OCI-LY3 (cell line): ENCODE measurements at regions not wholly inside any gene's neighbourhood (a gene's known extent, or its start where the extent isn't known, plus 50 kb on each side); places are given as distances from the start of the nearest gene placed in this dataset.

ENCODE experiments used
- EZH2phosphoT487 ChIP-seq: fragments of 200-600 bp; shearing (Covaris generic); IDR thresholded peaks from 2 replicates; pipeline ENCODE4 v1.6.1; 2018; ENCODE audit warnings: antibody characterized with exemption, mixed run types, low read depth
- TF ChIP-seq, protein P1 (sequence below): fragments of 200-600, 300-600 bp; sonication (generic); IDR thresholded peaks from 2 replicates; pipeline ENCODE4 v1.5.1; 2014; ENCODE audit warnings: antibody characterized with exemption, low read length, low read depth

DNA sequence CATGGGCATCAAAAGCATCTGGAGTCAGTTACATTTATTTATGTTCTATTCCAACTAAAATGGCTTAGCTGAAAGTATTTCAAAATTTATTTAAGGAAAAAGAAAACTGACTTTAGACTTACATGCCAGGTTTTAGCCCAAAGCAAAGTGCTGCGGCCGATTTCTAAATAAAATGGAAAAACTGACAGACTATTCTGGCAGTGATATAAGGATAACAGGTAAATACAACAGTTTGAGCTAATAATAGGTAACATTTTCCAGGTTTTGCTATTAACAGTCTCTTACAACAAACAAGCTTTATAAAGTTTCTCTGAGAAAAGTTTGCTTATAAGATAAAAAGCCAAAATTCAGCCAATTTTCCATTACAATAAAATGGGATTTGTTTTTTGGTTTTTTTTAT is 937.2 kb upstream of the FLRT2 start:
- TF ChIP-seq, protein P1, sequence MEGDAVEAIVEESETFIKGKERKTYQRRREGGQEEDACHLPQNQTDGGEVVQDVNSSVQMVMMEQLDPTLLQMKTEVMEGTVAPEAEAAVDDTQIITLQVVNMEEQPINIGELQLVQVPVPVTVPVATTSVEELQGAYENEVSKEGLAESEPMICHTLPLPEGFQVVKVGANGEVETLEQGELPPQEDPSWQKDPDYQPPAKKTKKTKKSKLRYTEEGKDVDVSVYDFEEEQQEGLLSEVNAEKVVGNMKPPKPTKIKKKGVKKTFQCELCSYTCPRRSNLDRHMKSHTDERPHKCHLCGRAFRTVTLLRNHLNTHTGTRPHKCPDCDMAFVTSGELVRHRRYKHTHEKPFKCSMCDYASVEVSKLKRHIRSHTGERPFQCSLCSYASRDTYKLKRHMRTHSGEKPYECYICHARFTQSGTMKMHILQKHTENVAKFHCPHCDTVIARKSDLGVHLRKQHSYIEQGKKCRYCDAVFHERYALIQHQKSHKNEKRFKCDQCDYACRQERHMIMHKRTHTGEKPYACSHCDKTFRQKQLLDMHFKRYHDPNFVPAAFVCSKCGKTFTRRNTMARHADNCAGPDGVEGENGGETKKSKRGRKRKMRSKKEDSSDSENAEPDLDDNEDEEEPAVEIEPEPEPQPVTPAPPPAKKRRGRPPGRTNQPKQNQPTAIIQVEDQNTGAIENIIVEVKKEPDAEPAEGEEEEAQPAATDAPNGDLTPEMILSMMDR: no peak
- no peak for TF ChIP-seq EZH2phosphoT487
